ENCODE measurements at regions not wholly inside any gene's neighbourhood (a gene's known extent, or its start where the extent isn't known, plus 50 kb on each side); places are given as distances from the start of the nearest gene placed in this dataset.

- no peaks in the 10 kb centered on the region for H3K27me3 ChIP-seq
- H3K4me3 ChIP-seq, result no peak overlapping the region
- no peaks in the 10 kb centered on the region for H3K4me1 ChIP-seq
- no peak for DNase-seq
- 88 to 98% methylated on average over 1 of the region's 1 CpG for WGBS, 2 donors
- H3K9me3 ChIP-seq, result peaks cover 0 to 12% (median 0%) of the 10 kb centered on the region in 11 donors
- no peak for ATAC-seq
- TF ChIP-seq CTCF (IDR thresholded peaks at IDR 0.05), result no peak
- H3K27ac ChIP-seq, result no peak overlapping the region
- intact Hi-C loops (cut with DNase I), result no loop called here
- H3K36me3 ChIP-seq, result no peaks in the 10 kb centered on the region
These were observed 1099.5 kb upstream of the PHF14 start for GRCh38 chr7:9874182-9874581.

DNA sequence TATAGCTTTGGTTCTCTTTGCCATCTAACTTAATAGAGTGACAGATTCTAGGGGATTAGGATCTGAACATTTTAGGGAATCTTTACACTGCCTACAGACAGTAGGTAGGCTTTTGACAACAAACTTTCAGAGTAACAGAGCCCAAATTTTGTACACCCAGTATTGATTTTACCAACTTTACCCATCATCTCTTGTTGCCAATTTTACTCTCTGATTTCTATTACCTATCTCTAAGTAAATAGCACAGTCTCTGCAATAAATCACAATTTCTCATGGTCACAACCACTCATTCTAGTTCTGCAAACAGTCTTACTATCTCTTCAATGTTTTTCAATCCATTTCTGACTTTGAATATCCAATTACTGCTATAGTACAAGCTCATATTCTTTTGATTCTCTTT is 1097.6 kb upstream of the PHF14 start:
- TF ChIP-seq CTCF (IDR thresholded peaks at IDR 0.05), result no peak
- Histone ChIP-seq H3K9me3 (peaks cover 0 to 12% (median 0%) of the 10 kb centered on the region in 11 donors), H3K36me3 (no peaks in the 10 kb centered on the region), H3K4me3 (no peak overlapping the region), H3K27ac (no peak overlapping the region), H3K4me1 (no peaks in the 10 kb centered on the region), H3K27me3 (no peaks in the 10 kb centered on the region)
- no peak for DNase-seq
- no peak for ATAC-seq
- intact Hi-C loops (cut with DNase I), result no loop called here

- intact Hi-C loops (cut with DNase I), result no loop called here
- 66 to 78% methylated on average over 2 of the region's 2 CpGs for WGBS, 2 donors
- DNase-seq (peak in 1 of 2 donors; percentile 24), ATAC-seq (peak in 4 of 8 donors; percentile 28 to 76 (median 51))
- H3K4me3 ChIP-seq, result no peak overlapping the region
- no peaks in the 10 kb centered on the region for H3K27me3 ChIP-seq
- peaks cover 0 to 30% (median 0%) of the 10 kb centered on the region in 11 donors for H3K9me3 ChIP-seq
- no peaks in the 10 kb centered on the region for H3K36me3 ChIP-seq
- H3K27ac ChIP-seq, result no peak overlapping the region
- H3K4me1 ChIP-seq, result no peaks in the 10 kb centered on the region
- TF ChIP-seq CTCF (IDR thresholded peaks at IDR 0.05), result no peak
These were observed 1084.1 kb upstream of the PHF14 start for GRCh38 chr7:9889554-9889953.

- peaks cover 0 to 35% (median 0%) of the 10 kb centered on the region in 11 donors for H3K9me3 ChIP-seq
- no peak for TF ChIP-seq CTCF (IDR thresholded peaks at IDR 0.05)
- no peaks in the 10 kb centered on the region for H3K27me3 ChIP-seq
- 82 to 91% methylated on average over 3 of the region's 3 CpGs for WGBS, 2 donors
- ATAC-seq (no peak), DNase-seq (no peak)
- intact Hi-C loops (cut with DNase I), result no loop called here
- no peak overlapping the region for H3K27ac ChIP-seq
- no peak overlapping the region for H3K4me3 ChIP-seq
- H3K4me1 ChIP-seq, result no peaks in the 10 kb centered on the region
- H3K36me3 ChIP-seq, result no peaks in the 10 kb centered on the region
These were observed 1083.6 kb upstream of the PHF14 start for GRCh38 chr7:9890092-9890491.

- no peak for TF ChIP-seq CTCF (IDR thresholded peaks at IDR 0.05)
- no peaks in the 10 kb centered on the region for H3K27me3 ChIP-seq
- H3K4me1 ChIP-seq, result no peaks in the 10 kb centered on the region
- WGBS, 2 donors, result 65 to 74% methylated on average over 3 of the region's 3 CpGs
- H3K9me3 ChIP-seq, result peaks cover 0 to 39% (median 8%) of the 10 kb centered on the region in 11 donors
- no peaks in the 10 kb centered on the region for H3K36me3 ChIP-seq
- DNase-seq (no peak), ATAC-seq (no peak)
- no peak overlapping the region for H3K27ac ChIP-seq
- no peak overlapping the region for H3K4me3 ChIP-seq
- intact Hi-C loops (cut with DNase I), result no loop called here
These were observed 1082.6 kb upstream of the PHF14 start for GRCh38 chr7:9891056-9891455.

Data from heart right ventricle (tissue), 16 donors.